HUDEP-2 (cell line): ENCODE measurements at regions not wholly inside any gene's neighbourhood (a gene's known extent, or its start where the extent isn't known, plus 50 kb on each side); places are given as distances from the start of the nearest gene placed in this dataset.

Source experiments
- DNase-seq, 76 experiments: peaks; one replicate each; lab custom pipeline; 2025; ENCODE audit not compliant: unreplicated experiment in 76 of 76; lab: John Stamatoyannopoulos, UW

- peak in 4 of 76 experiments; percentile 2 to 30 (median 14) for DNase-seq
Observed at GRCh38 chr4:156021298-156021697, 67.6 kb upstream of the CTSO start.

DNA sequence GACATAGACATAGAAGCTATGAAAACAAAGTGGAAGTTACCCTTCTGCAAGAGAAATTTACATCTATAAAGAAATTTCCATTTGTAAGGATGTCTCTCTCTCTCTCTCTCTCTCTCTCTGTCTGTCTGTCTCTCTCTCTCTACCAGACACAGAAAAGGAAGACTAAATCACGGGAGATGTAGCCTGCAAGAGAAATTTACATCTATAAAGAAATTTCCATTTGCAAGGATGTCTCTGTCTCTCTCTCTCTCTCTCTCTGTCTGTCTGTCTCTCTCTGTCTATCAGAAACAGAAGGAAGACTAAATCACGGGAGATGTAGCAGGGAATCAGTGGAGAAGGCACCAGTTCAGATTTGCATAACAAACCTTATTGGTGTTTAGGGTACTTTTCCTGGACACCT lies 65.6 kb upstream of the CTSO start:
- DNase-seq, result no peak

DNA sequence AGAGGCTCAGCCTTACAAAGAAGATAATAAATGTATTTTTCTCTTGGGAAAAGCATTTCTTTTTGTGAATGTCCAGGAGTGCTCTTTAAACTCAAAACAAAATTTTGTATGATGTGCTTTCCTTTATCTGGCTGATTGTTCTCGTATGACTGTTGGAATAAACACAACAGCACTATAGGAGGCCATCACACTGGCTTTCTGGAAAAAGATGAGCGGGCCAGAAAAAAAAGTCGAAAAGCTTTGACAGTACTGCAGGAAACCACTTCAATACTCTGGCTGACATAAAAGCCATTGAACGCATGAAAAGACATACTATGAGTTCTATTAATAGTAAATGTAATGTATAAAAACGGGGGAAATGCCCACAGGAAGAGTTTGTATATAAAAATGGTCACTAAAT lies 64.7 kb upstream of the CTSO start:
- DNase-seq, result no peak

DNA sequence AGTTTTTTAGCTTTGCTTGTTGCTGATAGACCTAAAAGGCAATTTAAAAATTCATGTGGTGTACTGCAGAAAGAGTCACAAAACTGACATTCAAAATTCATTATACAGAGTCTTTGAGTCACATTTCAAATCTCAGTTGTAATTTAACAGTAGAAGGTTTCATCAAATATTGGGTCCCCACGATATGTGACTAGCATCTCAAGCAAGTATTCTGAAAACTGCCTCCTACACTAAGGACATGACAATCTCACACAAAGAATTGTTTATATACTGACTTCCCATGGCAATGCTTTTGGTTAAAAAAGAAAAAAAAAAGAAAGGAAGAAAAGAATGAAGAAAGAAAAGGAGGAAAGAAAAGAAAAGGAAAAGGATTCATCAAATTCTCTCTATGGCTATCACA lies 62.1 kb upstream of the CTSO start:
- DNase-seq, result no peak

GRCh38 chr4:156006192-156006591 lies 52.5 kb upstream of the CTSO start:
- DNase-seq, result no peak
